GM23338 (cell line): ENCODE measurements at regions not wholly inside any gene's neighbourhood (a gene's known extent, or its start where the extent isn't known, plus 50 kb on each side); places are given as distances from the start of the nearest gene placed in this dataset.

ENCODE experiments used
- ATAC-seq: fragments of 200-7000 bp; cut with Tn5 transposase; 3 replicates; pipeline ENCODE4 v1.9.1; 2020
- DNase-seq: peaks from one replicate; pipeline ENCODE4 v3.0.0-alpha.2; 2015; ENCODE audit warnings: low spot score
- H2AFZ ChIP-seq: fragments of 200-600 bp; sonication (generic); 2 replicates; pipeline ENCODE4 v1.8.0; 2016; ENCODE audit warnings: antibody characterized with exemption, mild to moderate bottlenecking, moderate library complexity
- H3F3A ChIP-seq: fragments of 200-600 bp; sonication (generic); replicated peaks from 2 replicates; pipeline ENCODE4 v1.8.0; 2017; ENCODE audit warnings: antibody characterized with exemption, mixed run types, low read depth
- H3K27ac ChIP-seq: fragments of 200-600 bp; sonication (generic); 2 replicates; pipeline ENCODE4 v1.6.1; 2016; ENCODE audit warnings: low read depth
- H3K27me3 ChIP-seq: fragments of 200-600 bp; sonication (generic); 2 replicates; pipeline ENCODE4 v1.8.0; 2016; ENCODE audit warnings: mild to moderate bottlenecking, mixed run types, moderate library complexity; ENCODE audit not compliant: insufficient read depth
- H3K36me3 ChIP-seq: fragments of 200-600 bp; sonication (generic); 2 replicates; pipeline ENCODE4 v1.8.0; 2016; ENCODE audit warnings: mild to moderate bottlenecking; ENCODE audit not compliant: insufficient read depth
- H3K4me1 ChIP-seq: fragments of 200-600 bp; sonication (generic); 2 replicates; pipeline ENCODE4 v1.8.0; 2016; ENCODE audit warnings: mild to moderate bottlenecking, moderate library complexity; ENCODE audit not compliant: insufficient read depth
- H3K4me2 ChIP-seq: fragments of 200-600 bp; sonication (generic); 2 replicates; pipeline ENCODE4 v1.7.1; 2017; ENCODE audit warnings: mixed run types
- H3K4me3 ChIP-seq: fragments of 200-600 bp; sonication (generic); 2 replicates; pipeline ENCODE4 v1.6.1; 2016; ENCODE audit warnings: mixed run types
- H3K79me2 ChIP-seq: fragments of 200-600 bp; sonication (generic); replicated peaks from 2 replicates; pipeline ENCODE4 v1.8.0; 2017; ENCODE audit warnings: mild to moderate bottlenecking; ENCODE audit not compliant: insufficient read depth
- H3K9me2 ChIP-seq: fragments of 200-600 bp; sonication (generic); 2 replicates; pipeline ENCODE4 v1.8.0; 2017; ENCODE audit not compliant: insufficient read depth
- H4K20me1 ChIP-seq: fragments of 200-600 bp; sonication (generic); replicated peaks from 2 replicates; pipeline ENCODE4 v1.8.0; 2017; ENCODE audit warnings: mild to moderate bottlenecking; ENCODE audit not compliant: insufficient read depth
- H3K27ac Mint-ChIP-seq: 2 replicates; pipeline ENCODE4 v1.8.0; 2020; ENCODE audit warnings: inconsistent platforms, mild to moderate bottlenecking, moderate library complexity, mixed read lengths
- H3K27me3 Mint-ChIP-seq: 3 replicates; pipeline ENCODE4 v1.8.0; 2022; ENCODE audit warnings: low read depth, mild to moderate bottlenecking, moderate library complexity, mixed read lengths, inconsistent platforms; ENCODE audit not compliant: insufficient read depth, poor library complexity
- H3K36me3 Mint-ChIP-seq: 3 replicates; pipeline ENCODE4 v1.8.0; 2021; ENCODE audit warnings: low read depth, mild to moderate bottlenecking, inconsistent platforms, moderate library complexity, mixed read lengths
- H3K4me1 Mint-ChIP-seq: 3 replicates; pipeline ENCODE4 v1.8.0; 2020; ENCODE audit warnings: mild to moderate bottlenecking, inconsistent platforms, mixed read lengths
- H3K4me3 Mint-ChIP-seq: 3 replicates; pipeline ENCODE4 v1.8.0; 2021; ENCODE audit warnings: moderate library complexity, mild to moderate bottlenecking, inconsistent platforms, mixed read lengths
- H3K9me3 Mint-ChIP-seq: 3 replicates; pipeline ENCODE4 v1.8.0; 2020; ENCODE audit warnings: moderate library complexity, mild to moderate bottlenecking, inconsistent platforms, mixed read lengths
- CREB1 ChIP-seq: fragments of 250-450 bp; sonication (Bioruptor Pico); IDR thresholded peaks from 2 replicates; pipeline ENCODE4 v1.5.0; 2020; ENCODE audit warnings: low read depth, mild to moderate bottlenecking, moderate library complexity
- CTCF ChIP-seq, 2 experiments: fragments of 200-600 bp in 1 of 2; sonication (generic) in 1 of 2; conservative IDR thresholded peaks; 2 replicates each; pipeline versions ENCODE4 v1.5.1 to v1.6.1; 2016 to 2017; ENCODE audit warnings: antibody characterized with exemption in 2 of 2, low read depth in 2 of 2, mild to moderate bottlenecking in 2 of 2, moderate library complexity in 1 of 2
- ETS1 ChIP-seq: IDR thresholded peaks from 2 replicates; pipeline ENCODE4 v1.6.1; 2016; ENCODE audit warnings: antibody characterized with exemption
- EZH2 ChIP-seq: fragments of 200-600 bp; sonication (generic); IDR thresholded peaks from one replicate; pipeline ENCODE4 v1.8.0; 2017; ENCODE audit warnings: antibody characterized with exemption, mild to moderate bottlenecking, low read depth; ENCODE audit not compliant: unreplicated experiment
- EZH2phosphoT487 ChIP-seq: fragments of 200-600 bp; sonication (generic); IDR thresholded peaks from one replicate; pipeline ENCODE4 v1.8.1; 2018; ENCODE audit warnings: antibody characterized with exemption; ENCODE audit not compliant: unreplicated experiment
- JUNB ChIP-seq: IDR thresholded peaks from one replicate; pipeline ENCODE4 v1.6.1; 2016; ENCODE audit warnings: antibody characterized with exemption; ENCODE audit not compliant: unreplicated experiment
- NANOG ChIP-seq: IDR thresholded peaks from 2 replicates; pipeline ENCODE4 v1.6.1; 2016; ENCODE audit warnings: antibody characterized with exemption, borderline replicate concordance
- POLR2AphosphoS5 ChIP-seq: IDR thresholded peaks from 2 replicates; pipeline ENCODE4 v1.6.1; 2016; ENCODE audit warnings: antibody characterized with exemption, low read depth
- STAT1 ChIP-seq: IDR thresholded peaks from one replicate; pipeline ENCODE4 v1.6.1; 2016; ENCODE audit warnings: antibody characterized with exemption; ENCODE audit not compliant: unreplicated experiment
- ZNF114 ChIP-seq: fragments of 250-450 bp; sonication (Bioruptor Pico); IDR thresholded peaks from 2 replicates; pipeline ENCODE4 v1.5.0; 2020; ENCODE audit warnings: mild to moderate bottlenecking, moderate library complexity
- ZNF331 ChIP-seq: fragments of 250-450 bp; sonication (Bioruptor Pico); IDR thresholded peaks from 2 replicates; pipeline ENCODE4 v1.5.0; 2020; ENCODE audit warnings: low read depth, mild to moderate bottlenecking, moderate library complexity
- ZNF462 ChIP-seq: fragments of 250-450 bp; sonication (Bioruptor Pico); IDR thresholded peaks from 2 replicates; pipeline ENCODE4 v1.5.0; 2020; ENCODE audit warnings: mild to moderate bottlenecking, moderate library complexity
- TF ChIP-seq, protein P1 (sequence below): IDR thresholded peaks from one replicate; pipeline ENCODE4 v1.6.1; 2018; ENCODE audit warnings: antibody characterized with exemption; ENCODE audit not compliant: unreplicated experiment

- Mint-ChIP-seq H3K36me3 (peaks cover 37% of the 10 kb centered on the region), H3K4me1 (peaks cover 39% of the 10 kb centered on the region), H3K27me3 (peaks cover 2% of the 10 kb centered on the region), H3K9me3 (peaks cover 10% of the 10 kb centered on the region; the same call in 2 of the 3 replicates), H3K27ac (peak overlapping the region; percentile 79), H3K4me3 (no peak overlapping the region; the same call in 2 of the 3 replicates)
- Histone ChIP-seq H3K27ac (peak overlapping the region; percentile 83), H3K27me3 (no peaks in the 10 kb centered on the region), H4K20me1 (no peaks in the 10 kb centered on the region), H2AFZ (no peak overlapping the region), H3K79me2 (no peaks in the 10 kb centered on the region), H3K36me3 (no peaks in the 10 kb centered on the region), H3K4me1 (peaks cover 33% of the 10 kb centered on the region), H3K4me3 (0 out of 2 replicates have a peak overlapping the region, but pooled peaks have one; percentile 6), H3F3A (no peaks in the 10 kb centered on the region), H3K4me2 (peak overlapping the region; percentile 10; the same call in 1 of the 2 replicates), H3K9me2 (no peaks in the 10 kb centered on the region)
- TF ChIP-seq ZNF462 (CRISPR knock-in tag) = peak; percentile 87
- TF ChIP-seq, protein P1, sequence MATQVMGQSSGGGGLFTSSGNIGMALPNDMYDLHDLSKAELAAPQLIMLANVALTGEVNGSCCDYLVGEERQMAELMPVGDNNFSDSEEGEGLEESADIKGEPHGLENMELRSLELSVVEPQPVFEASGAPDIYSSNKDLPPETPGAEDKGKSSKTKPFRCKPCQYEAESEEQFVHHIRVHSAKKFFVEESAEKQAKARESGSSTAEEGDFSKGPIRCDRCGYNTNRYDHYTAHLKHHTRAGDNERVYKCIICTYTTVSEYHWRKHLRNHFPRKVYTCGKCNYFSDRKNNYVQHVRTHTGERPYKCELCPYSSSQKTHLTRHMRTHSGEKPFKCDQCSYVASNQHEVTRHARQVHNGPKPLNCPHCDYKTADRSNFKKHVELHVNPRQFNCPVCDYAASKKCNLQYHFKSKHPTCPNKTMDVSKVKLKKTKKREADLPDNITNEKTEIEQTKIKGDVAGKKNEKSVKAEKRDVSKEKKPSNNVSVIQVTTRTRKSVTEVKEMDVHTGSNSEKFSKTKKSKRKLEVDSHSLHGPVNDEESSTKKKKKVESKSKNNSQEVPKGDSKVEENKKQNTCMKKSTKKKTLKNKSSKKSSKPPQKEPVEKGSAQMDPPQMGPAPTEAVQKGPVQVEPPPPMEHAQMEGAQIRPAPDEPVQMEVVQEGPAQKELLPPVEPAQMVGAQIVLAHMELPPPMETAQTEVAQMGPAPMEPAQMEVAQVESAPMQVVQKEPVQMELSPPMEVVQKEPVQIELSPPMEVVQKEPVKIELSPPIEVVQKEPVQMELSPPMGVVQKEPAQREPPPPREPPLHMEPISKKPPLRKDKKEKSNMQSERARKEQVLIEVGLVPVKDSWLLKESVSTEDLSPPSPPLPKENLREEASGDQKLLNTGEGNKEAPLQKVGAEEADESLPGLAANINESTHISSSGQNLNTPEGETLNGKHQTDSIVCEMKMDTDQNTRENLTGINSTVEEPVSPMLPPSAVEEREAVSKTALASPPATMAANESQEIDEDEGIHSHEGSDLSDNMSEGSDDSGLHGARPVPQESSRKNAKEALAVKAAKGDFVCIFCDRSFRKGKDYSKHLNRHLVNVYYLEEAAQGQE = no peak
- no peak for TF ChIP-seq POLR2AphosphoS5
- peak; percentile 94 for TF ChIP-seq NANOG
- no peak for TF ChIP-seq JUNB
- no peak for TF ChIP-seq CTCF (conservative IDR thresholded peaks at IDR 0.05; ENCODE audit: low read depth in 2 of 2)
- no peak for TF ChIP-seq ZNF114 (CRISPR knock-in tag)
- TF ChIP-seq EZH2phosphoT487 = no peak
- TF ChIP-seq STAT1 = no peak
- no peak for TF ChIP-seq EZH2
- peak; percentile 4; the same call in 1 of the 2 replicates for TF ChIP-seq CREB1 (CRISPR knock-in tag)
- no peak for TF ChIP-seq ETS1
- no peak for TF ChIP-seq ZNF331
- DNase-seq = peak; percentile 68
- peak; percentile 95 for ATAC-seq
These were observed 277.6 kb downstream of the ZNF608 start for GRCh38 chr5:124468671-124469411.
